ENCODE measurements at regions not wholly inside any gene's neighbourhood (a gene's known extent, or its start where the extent isn't known, plus 50 kb on each side); places are given as distances from the start of the nearest gene placed in this dataset.
"Not testable (repeated sequence)": the region's sequence is repeated elsewhere in the genome, so short reads cannot be mapped to it uniquely, and the experiment has no call there.

- peak in 1 of 2 donors; percentile 41 for DNase-seq
These were observed 58.3 kb upstream of the EEA1 start for GRCh38 chr12:92987362-92987761.

GRCh38 chr12:92987846-92988621, 58.9 kb upstream of the EEA1 start:
- peak; percentile 25 to 30 for DNase-seq

- no peak for DNase-seq
These were observed 59.6 kb upstream of the EEA1 start for GRCh38 chr12:92988622-92989130.

- no peak for DNase-seq
These were observed 60.8 kb upstream of the EEA1 start for GRCh38 chr12:92989715-92990484.

- DNase-seq = no peak
These were observed 62.0 kb upstream of the EEA1 start for GRCh38 chr12:92991134-92991533.

- DNase-seq = no peak
These were observed 62.9 kb upstream of the EEA1 start for GRCh38 chr12:92992041-92992440.

- no peak for DNase-seq
These were observed 64.2 kb upstream of the EEA1 start for GRCh38 chr12:92993259-92993658.

- no peak for DNase-seq
These were observed 66.3 kb upstream of the EEA1 start for GRCh38 chr12:92995258-92995903.

GRCh38 chr12:93000026-93000425, 70.9 kb upstream of the EEA1 start:
- DNase-seq = no peak

GRCh38 chr12:93001407-93001806, 72.3 kb upstream of the EEA1 start:
- DNase-seq = no peak

GRCh38 chr12:93002293-93003054, 73.4 kb upstream of the EEA1 start:
- DNase-seq = no peak

GRCh38 chr12:93003531-93004239, 74.6 kb upstream of the EEA1 start:
- no peak for DNase-seq

GRCh38 chr12:93005928-93006392, 76.9 kb upstream of the EEA1 start:
- DNase-seq = no peak

- DNase-seq = no peak
These were observed 77.5 kb upstream of the EEA1 start for GRCh38 chr12:93006471-93007208.

- DNase-seq = no peak
These were observed 78.4 kb upstream of the EEA1 start for GRCh38 chr12:93007544-93007943.

GRCh38 chr12:93008044-93008778, 79.1 kb upstream of the EEA1 start:
- no peak for DNase-seq

GRCh38 chr12:93008880-93009279, 79.8 kb upstream of the EEA1 start:
- not testable (repeated sequence) for DNase-seq

GRCh38 chr12:93009533-93009932, 80.4 kb upstream of the EEA1 start:
- DNase-seq = no peak

- DNase-seq = no peak
These were observed 81.4 kb upstream of the EEA1 start for GRCh38 chr12:93010461-93010860.

- DNase-seq = no peak
These were observed 82.0 kb upstream of the EEA1 start for GRCh38 chr12:93011100-93011499.

All from bone marrow (tissue), 2 donors.